ENCODE measurements at regions not wholly inside any gene's neighbourhood (a gene's known extent, or its start where the extent isn't known, plus 50 kb on each side); places are given as distances from the start of the nearest gene placed in this dataset.

- peaks cover 9% of the 10 kb centered on the region for H3K4me1 ChIP-seq (ENCODE audit: insufficient read depth, low read length)
- no peaks in the 10 kb centered on the region for H3K36me3 ChIP-seq (ENCODE audit: insufficient read depth, low read length)
- H3K4me2 ChIP-seq (ENCODE audit: low read length): no peak overlapping the region
- TF ChIP-seq CTCF (IDR thresholded peaks at IDR 0.05; ENCODE audit: insufficient read depth, low read depth, low read length): no peak
- TF ChIP-seq EZH2 (IDR thresholded peaks at IDR 0.05; ENCODE audit: insufficient read depth, low read length): no peak
- H3K36me3 Mint-ChIP-seq (ENCODE audit: low read depth, unreplicated experiment): no peaks in the 10 kb centered on the region
- H4K20me1 ChIP-seq (ENCODE audit: insufficient read depth, low read length): no peaks in the 10 kb centered on the region
- FAIRE-seq: no peak
- H2AFZ ChIP-seq (ENCODE audit: low read depth, low read length): no peak overlapping the region
- H3K4me1 Mint-ChIP-seq (ENCODE audit: low read depth, unreplicated experiment): peaks cover 18% of the 10 kb centered on the region
- no peak overlapping the region for H3K4me3 Mint-ChIP-seq (ENCODE audit: unreplicated experiment)
- H3K27ac Mint-ChIP-seq (ENCODE audit: unreplicated experiment): no peak overlapping the region
- H3K27me3 ChIP-seq (ENCODE audit: insufficient read depth, low read length): no peaks in the 10 kb centered on the region
- DNase-seq (ENCODE audit: low read depth): no peak
- no peak overlapping the region for H3K4me3 ChIP-seq (ENCODE audit: insufficient read depth, low read depth, low read length)
- no peak overlapping the region for H3K27ac ChIP-seq (ENCODE audit: low read depth, low read length)
- H3K9me3 ChIP-seq (ENCODE audit: insufficient read depth, low read depth, low read length): no peaks in the 10 kb centered on the region
- no peaks in the 10 kb centered on the region for H3K9me3 Mint-ChIP-seq (ENCODE audit: unreplicated experiment)
- no peaks in the 10 kb centered on the region for H3K79me2 ChIP-seq (ENCODE audit: insufficient read depth, low read length)
- H3K9ac ChIP-seq (ENCODE audit: low read length): no peak overlapping the region
- no peaks in the 10 kb centered on the region for H3K27me3 Mint-ChIP-seq (ENCODE audit: low read depth, unreplicated experiment)
Measured at GRCh38 chr17:53633856-53634255, 188.9 kb upstream of the KIF2B start.

- Mint-ChIP-seq H3K9me3 (ENCODE audit: unreplicated experiment) (no peaks in the 10 kb centered on the region), H3K36me3 (ENCODE audit: low read depth, unreplicated experiment) (no peaks in the 10 kb centered on the region), H3K27ac (ENCODE audit: unreplicated experiment) (no peak overlapping the region), H3K4me1 (ENCODE audit: low read depth, unreplicated experiment) (peaks cover 39% of the 10 kb centered on the region), H3K4me3 (ENCODE audit: unreplicated experiment) (no peak overlapping the region), H3K27me3 (ENCODE audit: low read depth, unreplicated experiment) (no peaks in the 10 kb centered on the region)
- DNase-seq (ENCODE audit: low read depth): no peak
- H3K4me1 ChIP-seq (ENCODE audit: insufficient read depth, low read length): peaks cover 25% of the 10 kb centered on the region
- no peak overlapping the region for H3K27ac ChIP-seq (ENCODE audit: low read depth, low read length)
- H3K4me3 ChIP-seq (ENCODE audit: insufficient read depth, low read depth, low read length): no peak overlapping the region
- H3K4me2 ChIP-seq (ENCODE audit: low read length): no peak overlapping the region
- no peaks in the 10 kb centered on the region for H3K79me2 ChIP-seq (ENCODE audit: insufficient read depth, low read length)
- no peak overlapping the region for H2AFZ ChIP-seq (ENCODE audit: low read depth, low read length)
- H4K20me1 ChIP-seq (ENCODE audit: insufficient read depth, low read length): no peaks in the 10 kb centered on the region
- FAIRE-seq: no peak
- H3K9ac ChIP-seq (ENCODE audit: low read length): no peak overlapping the region
- H3K9me3 ChIP-seq (ENCODE audit: insufficient read depth, low read depth, low read length): no peaks in the 10 kb centered on the region
- H3K27me3 ChIP-seq (ENCODE audit: insufficient read depth, low read length): no peaks in the 10 kb centered on the region
- H3K36me3 ChIP-seq (ENCODE audit: insufficient read depth, low read length): no peaks in the 10 kb centered on the region
- no peak for TF ChIP-seq EZH2 (IDR thresholded peaks at IDR 0.05; ENCODE audit: insufficient read depth, low read length)
- TF ChIP-seq CTCF (IDR thresholded peaks at IDR 0.05; ENCODE audit: insufficient read depth, low read depth, low read length): no peak
Measured at GRCh38 chr17:53631486-53631885, 191.2 kb upstream of the KIF2B start.

GRCh38 chr17:53630638-53631037, 192.1 kb upstream of the KIF2B start:
- no peak overlapping the region for H3K27ac ChIP-seq (ENCODE audit: low read depth, low read length)
- no peaks in the 10 kb centered on the region for H3K27me3 ChIP-seq (ENCODE audit: insufficient read depth, low read length)
- no peaks in the 10 kb centered on the region for H3K36me3 ChIP-seq (ENCODE audit: insufficient read depth, low read length)
- no peaks in the 10 kb centered on the region for H3K9me3 Mint-ChIP-seq (ENCODE audit: unreplicated experiment)
- H3K9ac ChIP-seq (ENCODE audit: low read length): no peak overlapping the region
- DNase-seq (ENCODE audit: low read depth): no peak
- no peaks in the 10 kb centered on the region for H4K20me1 ChIP-seq (ENCODE audit: insufficient read depth, low read length)
- no peak overlapping the region for H3K4me3 ChIP-seq (ENCODE audit: insufficient read depth, low read depth, low read length)
- peaks cover 41% of the 10 kb centered on the region for H3K4me1 Mint-ChIP-seq (ENCODE audit: low read depth, unreplicated experiment)
- H3K27me3 Mint-ChIP-seq (ENCODE audit: low read depth, unreplicated experiment): no peaks in the 10 kb centered on the region
- TF ChIP-seq CTCF (IDR thresholded peaks at IDR 0.05; ENCODE audit: insufficient read depth, low read depth, low read length) (no peak), EZH2 (IDR thresholded peaks at IDR 0.05; ENCODE audit: insufficient read depth, low read length) (no peak)
- no peak overlapping the region for H3K27ac Mint-ChIP-seq (ENCODE audit: unreplicated experiment)
- no peaks in the 10 kb centered on the region for H3K79me2 ChIP-seq (ENCODE audit: insufficient read depth, low read length)
- H3K9me3 ChIP-seq (ENCODE audit: insufficient read depth, low read depth, low read length): no peaks in the 10 kb centered on the region
- no peak overlapping the region for H3K4me3 Mint-ChIP-seq (ENCODE audit: unreplicated experiment)
- no peak for FAIRE-seq
- no peaks in the 10 kb centered on the region for H3K36me3 Mint-ChIP-seq (ENCODE audit: low read depth, unreplicated experiment)
- H3K4me1 ChIP-seq (ENCODE audit: insufficient read depth, low read length): peaks cover 32% of the 10 kb centered on the region
- H2AFZ ChIP-seq (ENCODE audit: low read depth, low read length): no peak overlapping the region
- no peak overlapping the region for H3K4me2 ChIP-seq (ENCODE audit: low read length)

Measured in astrocyte (in vitro differentiated cells and primary cell).